ENCODE measurements at regions not wholly inside any gene's neighbourhood (a gene's known extent, or its start where the extent isn't known, plus 50 kb on each side); places are given as distances from the start of the nearest gene placed in this dataset.

DNA sequence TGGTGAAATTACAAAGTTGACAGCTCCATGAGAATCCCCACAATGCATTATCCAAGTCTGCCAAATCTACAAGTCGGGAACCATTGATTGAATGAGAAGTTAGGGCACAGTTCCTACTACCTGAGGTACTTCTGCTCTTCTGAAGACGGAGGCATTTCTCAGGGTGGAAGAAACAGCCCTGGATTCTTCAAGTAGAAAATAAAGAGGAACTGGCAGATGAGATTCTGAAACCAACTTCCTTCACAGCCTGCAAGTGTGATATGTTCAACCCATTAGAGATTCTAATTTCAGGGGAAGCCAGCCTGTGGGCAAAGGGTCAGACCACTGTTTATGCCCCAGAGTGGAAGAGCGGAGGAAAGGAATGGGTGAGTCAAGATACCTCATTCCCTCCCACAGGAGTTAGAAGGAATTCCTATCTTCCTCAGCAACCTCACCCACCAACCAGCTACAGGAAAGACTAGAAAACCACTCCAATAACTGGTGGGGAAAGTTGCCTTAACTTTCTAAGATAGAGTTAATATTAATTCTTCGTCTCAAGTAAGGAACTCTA lies 50.5 kb upstream of the BMPER start:
- DNase-seq = peak; percentile 89

Data from fibroblast of upper back skin (primary cell).